Skeletal muscle tissue (tissue), 3 donors: ENCODE measurements at regions not wholly inside any gene's neighbourhood (a gene's known extent, or its start where the extent isn't known, plus 50 kb on each side); places are given as distances from the start of the nearest gene placed in this dataset.

ENCODE experiments used
- H3K27ac ChIP-seq: one replicate; pipeline ENCODE4 v1.7.0; 2013; ENCODE audit warnings: mild to moderate bottlenecking, low read depth, low read length, inconsistent platforms
- H3K27me3 ChIP-seq, 3 donors: one replicate each; pipeline ENCODE4 v1.7.0; 2013; ENCODE audit warnings: low read length in 3 of 3; ENCODE audit not compliant: control insufficient read depth in 3 of 3, insufficient read depth in 3 of 3
- H3K36me3 ChIP-seq, 3 donors: one replicate each; pipeline ENCODE4 v1.7.0; 2013; ENCODE audit warnings: low read length in 3 of 3; ENCODE audit not compliant: control insufficient read depth in 3 of 3, insufficient read depth in 3 of 3
- H3K4me1 ChIP-seq, 3 donors: one replicate each; pipeline ENCODE4 v1.7.0; 2013; ENCODE audit warnings: low read length in 3 of 3, mild to moderate bottlenecking in 3 of 3; ENCODE audit not compliant: control insufficient read depth in 3 of 3, insufficient read depth in 3 of 3
- H3K4me3 ChIP-seq, 3 donors: one replicate each; pipeline ENCODE4 v1.7.0; 2013; ENCODE audit warnings: low read length in 3 of 3
- H3K9ac ChIP-seq, 3 donors: one replicate each; pipeline ENCODE4 v1.7.0; 2013; ENCODE audit warnings: low read length in 3 of 3, mild to moderate bottlenecking in 3 of 3, moderate library complexity in 2 of 3, low read depth in 1 of 3
- H3K9me3 ChIP-seq, 3 donors: one replicate each; pipeline ENCODE4 v1.7.0; 2013; ENCODE audit warnings: low read length in 3 of 3; ENCODE audit not compliant: control insufficient read depth in 3 of 3
- donor health status: Osteomylitis.

GRCh38 chr2:176633754-176634153 is 364.5 kb downstream of the MTX2 start:
- no peak overlapping the region for H3K27ac ChIP-seq
- H3K36me3 ChIP-seq, result no peaks in the 10 kb centered on the region
- no peaks in the 10 kb centered on the region for H3K4me1 ChIP-seq
- no peak overlapping the region for H3K4me3 ChIP-seq
- no peak overlapping the region for H3K9ac ChIP-seq
- H3K9me3 ChIP-seq, result no peaks in the 10 kb centered on the region
- H3K27me3 ChIP-seq, result peaks cover 5 to 17% (median 5%) of the 10 kb centered on the region in 3 donors

GRCh38 chr2:176636401-176636800 is 367.2 kb downstream of the MTX2 start:
- H3K9ac ChIP-seq, result no peak overlapping the region
- H3K27ac ChIP-seq, result no peak overlapping the region
- H3K4me1 ChIP-seq, result no peaks in the 10 kb centered on the region
- H3K4me3 ChIP-seq, result peak overlapping the region in 1 of 3 donors; percentile 75
- H3K36me3 ChIP-seq, result no peaks in the 10 kb centered on the region
- H3K27me3 ChIP-seq, result peaks cover 13 to 35% (median 13%) of the 10 kb centered on the region in 3 donors
- H3K9me3 ChIP-seq, result no peaks in the 10 kb centered on the region

GRCh38 chr2:176637142-176637485 is 367.9 kb downstream of the MTX2 start:
- Histone ChIP-seq H3K4me1 (no peaks in the 10 kb centered on the region), H3K36me3 (no peaks in the 10 kb centered on the region), H3K4me3 (peak overlapping the region; percentile 67 to 75 (median 69)), H3K27ac (peak overlapping the region; percentile 50), H3K9ac (peak overlapping the region in 2 of 3 donors; percentile 48 to 66), H3K27me3 (peaks cover 13 to 38% (median 13%) of the 10 kb centered on the region in 3 donors), H3K9me3 (no peaks in the 10 kb centered on the region)

DNA sequence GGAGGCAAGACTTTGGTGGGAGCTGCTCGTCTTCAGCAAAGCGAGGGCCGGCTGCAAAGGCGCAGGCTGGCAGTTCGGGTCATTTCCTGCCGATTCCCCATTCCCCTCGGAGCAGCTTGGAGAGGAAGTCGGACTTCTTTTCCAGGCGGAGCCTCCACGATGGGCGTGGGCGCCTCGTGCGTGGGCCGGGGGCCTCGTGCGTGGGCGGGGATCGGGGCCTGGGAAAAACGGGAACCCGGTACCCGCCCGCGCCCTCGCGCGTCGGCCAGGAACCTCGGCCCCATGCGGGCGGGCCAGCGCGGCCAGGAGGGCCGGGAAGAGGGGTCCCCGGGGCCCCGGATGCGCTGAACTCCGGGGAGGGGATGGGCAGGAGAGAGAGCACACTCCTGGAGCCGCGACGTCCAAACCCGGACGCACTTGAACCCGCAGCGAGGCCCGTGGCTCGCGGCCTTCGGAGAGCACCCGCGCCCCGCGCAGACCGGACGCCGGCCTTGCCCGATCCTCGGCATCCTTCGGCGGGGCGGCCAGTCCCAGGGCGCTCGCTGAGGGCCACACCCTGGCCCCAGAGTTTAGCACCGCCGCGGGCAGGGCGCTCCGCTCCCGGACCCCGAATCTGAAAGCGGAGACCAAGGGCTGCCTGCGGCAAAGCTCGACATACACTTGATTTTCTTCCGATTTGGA is 368.4 kb downstream of the MTX2 start:
- no peaks in the 10 kb centered on the region for H3K36me3 ChIP-seq
- peaks cover 13 to 38% (median 13%) of the 10 kb centered on the region in 3 donors for H3K27me3 ChIP-seq
- H3K9me3 ChIP-seq, result no peaks in the 10 kb centered on the region
- no peaks in the 10 kb centered on the region for H3K4me1 ChIP-seq
- H3K9ac ChIP-seq, result peak overlapping the region; percentile 48 to 66 (median 63)
- H3K27ac ChIP-seq, result peak overlapping the region; percentile 50
- H3K4me3 ChIP-seq, result peak overlapping the region; percentile 67 to 75 (median 69)

DNA sequence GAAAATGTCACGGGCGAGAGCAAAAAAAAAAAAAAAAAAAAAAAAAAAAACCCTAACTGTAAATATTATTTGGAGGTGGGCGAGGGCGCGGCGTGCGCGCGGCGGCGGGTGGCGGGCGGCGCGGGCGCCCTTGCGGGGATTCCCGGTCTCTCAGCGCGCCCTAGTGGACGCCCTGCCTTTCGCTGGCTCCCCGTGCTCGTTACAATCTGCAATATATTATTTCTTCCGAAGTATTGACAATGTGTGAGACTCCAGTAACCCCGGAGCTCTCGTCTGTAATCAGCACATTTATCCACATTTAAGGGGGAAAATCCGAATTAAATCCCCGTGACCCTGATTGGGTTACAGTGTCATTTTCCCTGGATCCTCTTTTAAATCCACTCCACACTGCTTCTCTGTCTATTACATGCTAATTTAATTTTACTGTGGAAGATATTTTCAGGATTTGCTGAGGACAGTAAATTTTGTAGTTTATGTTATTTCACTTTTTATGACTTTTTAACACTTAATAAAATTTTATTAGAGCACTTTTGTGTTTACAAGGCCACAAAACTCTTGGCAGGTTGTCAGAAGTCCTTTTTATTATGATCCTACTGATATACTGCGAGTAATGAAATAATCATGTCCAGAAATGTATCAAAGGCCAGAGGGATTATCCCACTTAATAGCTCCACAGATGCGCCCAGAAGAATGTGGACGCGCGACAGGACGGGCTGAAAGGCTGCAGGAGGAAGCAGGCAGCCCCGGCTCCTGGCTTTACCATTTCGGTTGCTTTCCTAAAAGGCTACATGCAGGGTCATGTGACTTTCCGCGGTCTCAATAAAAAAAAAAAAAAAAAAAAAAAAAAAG is 369.1 kb downstream of the MTX2 start:
- no peaks in the 10 kb centered on the region for H3K36me3 ChIP-seq
- peak overlapping the region; percentile 67 to 75 (median 69) for H3K4me3 ChIP-seq
- no peaks in the 10 kb centered on the region for H3K4me1 ChIP-seq
- H3K27me3 ChIP-seq, result peaks cover 13 to 38% (median 13%) of the 10 kb centered on the region in 3 donors
- H3K9me3 ChIP-seq, result no peaks in the 10 kb centered on the region
- H3K27ac ChIP-seq, result peak overlapping the region; percentile 50
- peak overlapping the region in 2 of 3 donors; percentile 63 to 66 for H3K9ac ChIP-seq

DNA sequence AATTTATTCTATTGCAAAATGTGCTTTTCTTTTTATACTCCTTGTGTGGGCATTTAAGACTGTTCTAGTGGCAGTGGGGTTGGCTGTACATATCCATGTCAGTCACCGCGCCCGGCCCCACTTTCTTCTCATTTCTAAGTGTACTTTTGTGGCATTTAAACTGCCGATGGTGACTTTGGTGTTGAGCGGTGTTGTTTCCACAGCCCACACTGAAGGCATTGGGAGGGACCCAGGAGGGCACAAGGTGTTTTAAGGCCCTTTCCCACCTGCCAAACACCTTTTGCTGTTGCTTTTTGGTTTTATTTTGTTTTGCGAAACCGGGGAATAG is 369.7 kb downstream of the MTX2 start:
- no peaks in the 10 kb centered on the region for H3K9me3 ChIP-seq
- H3K4me1 ChIP-seq, result no peaks in the 10 kb centered on the region
- peaks cover 13 to 42% (median 13%) of the 10 kb centered on the region in 3 donors for H3K27me3 ChIP-seq
- no peak overlapping the region for H3K4me3 ChIP-seq
- H3K27ac ChIP-seq, result no peak overlapping the region
- H3K9ac ChIP-seq, result no peak overlapping the region
- no peaks in the 10 kb centered on the region for H3K36me3 ChIP-seq

DNA sequence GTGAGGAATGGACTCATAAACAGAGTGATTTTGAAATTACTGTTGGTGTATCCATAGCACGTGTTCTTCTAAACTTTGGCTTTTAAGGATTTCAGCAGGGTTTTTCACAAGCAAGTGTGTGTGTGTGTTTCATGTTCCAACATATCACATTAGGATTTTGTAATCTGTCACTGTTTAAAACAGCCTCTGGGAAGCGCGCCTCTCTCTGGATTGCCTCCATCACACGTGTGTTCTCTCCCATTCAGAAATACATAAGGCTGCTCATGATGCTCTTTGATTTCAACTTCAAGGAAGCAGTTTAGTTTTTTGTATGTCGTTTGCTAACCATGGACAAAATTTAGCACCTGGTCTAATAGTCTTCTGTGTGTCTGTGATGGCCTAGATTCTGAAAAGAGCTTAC is 370.4 kb downstream of the MTX2 start:
- H3K9me3 ChIP-seq, result no peaks in the 10 kb centered on the region
- H3K9ac ChIP-seq, result no peak overlapping the region
- H3K27ac ChIP-seq, result no peak overlapping the region
- peaks cover 13 to 46% (median 13%) of the 10 kb centered on the region in 3 donors for H3K27me3 ChIP-seq
- H3K4me1 ChIP-seq, result no peaks in the 10 kb centered on the region
- H3K36me3 ChIP-seq, result no peaks in the 10 kb centered on the region
- H3K4me3 ChIP-seq, result no peak overlapping the region

- Histone ChIP-seq H3K36me3 (no peaks in the 10 kb centered on the region), H3K27me3 (peaks cover 13 to 60% (median 20%) of the 10 kb centered on the region in 3 donors), H3K4me3 (no peak overlapping the region), H3K9me3 (no peaks in the 10 kb centered on the region), H3K4me1 (no peaks in the 10 kb centered on the region), H3K27ac (no peak overlapping the region), H3K9ac (no peak overlapping the region)
These were observed 372.2 kb downstream of the MTX2 start for GRCh38 chr2:176641436-176641835.

- no peaks in the 10 kb centered on the region for H3K4me1 ChIP-seq
- no peak overlapping the region for H3K9ac ChIP-seq
- no peaks in the 10 kb centered on the region for H3K9me3 ChIP-seq
- no peaks in the 10 kb centered on the region for H3K36me3 ChIP-seq
- no peak overlapping the region for H3K4me3 ChIP-seq
- no peak overlapping the region for H3K27ac ChIP-seq
- peaks cover 13 to 62% (median 19%) of the 10 kb centered on the region in 3 donors for H3K27me3 ChIP-seq
These were observed 372.8 kb downstream of the MTX2 start for GRCh38 chr2:176642074-176642473.

DNA sequence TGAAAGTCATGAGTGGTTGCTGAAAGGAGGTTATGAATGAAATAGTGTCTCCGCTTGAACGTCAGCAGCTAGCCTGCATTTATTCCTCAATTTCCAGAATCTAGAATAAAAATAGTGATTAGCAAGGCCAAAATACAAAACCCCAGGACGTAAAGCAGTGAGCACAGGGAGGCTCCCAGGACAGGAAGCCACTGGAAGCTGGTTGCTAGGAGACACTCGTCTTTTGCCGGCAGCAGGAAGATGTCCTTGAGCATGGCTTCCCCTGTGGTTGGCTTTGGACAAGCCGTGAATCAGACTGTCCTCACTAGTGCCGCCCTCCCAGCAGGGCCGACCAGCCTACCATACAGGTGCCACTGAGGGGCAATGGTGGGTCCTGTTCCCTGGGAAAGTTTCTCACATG is 374.4 kb downstream of the MTX2 start:
- Histone ChIP-seq H3K9me3 (no peaks in the 10 kb centered on the region), H3K36me3 (no peaks in the 10 kb centered on the region), H3K27ac (no peak overlapping the region), H3K9ac (no peak overlapping the region), H3K27me3 (peaks cover 9 to 56% (median 15%) of the 10 kb centered on the region in 3 donors), H3K4me1 (no peaks in the 10 kb centered on the region), H3K4me3 (no peak overlapping the region)
